ENCODE measurements at regions not wholly inside any gene's neighbourhood (a gene's known extent, or its start where the extent isn't known, plus 50 kb on each side); places are given as distances from the start of the nearest gene placed in this dataset.

DNA sequence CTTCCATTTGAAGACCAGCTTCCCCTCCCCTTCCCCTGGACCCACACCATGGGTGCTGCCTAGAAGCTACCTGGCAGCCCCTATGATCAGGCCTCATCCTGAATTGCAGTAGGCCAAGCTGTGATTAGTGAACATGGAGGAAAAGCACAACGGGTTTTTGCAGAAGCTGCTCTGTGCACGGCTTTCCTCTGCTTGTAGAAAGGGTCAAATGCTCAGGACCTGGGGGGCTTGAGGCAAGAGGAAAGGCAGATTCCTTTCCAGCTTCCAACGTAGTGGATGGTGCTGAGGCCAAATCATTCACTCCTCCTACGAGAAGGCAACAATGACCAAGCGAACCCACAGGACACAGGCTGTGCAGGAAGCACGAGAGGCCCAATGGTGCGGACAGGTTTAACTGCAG lies 410.3 kb upstream of the SHH start:
- no peak overlapping the region for H3K4me2 ChIP-seq (ENCODE audit: low read depth, low read length)
- H3K4me1 ChIP-seq (ENCODE audit: control insufficient read depth, insufficient read depth, low read length): no peaks in the 10 kb centered on the region
- H2BK15ac ChIP-seq (ENCODE audit: low read depth, low read length): no peak overlapping the region
- DNase-seq: no peak
- CTCF ChIA-PET: no interaction called here
- no peak for ATAC-seq (ENCODE audit: low read depth)
- no peak overlapping the region for H2AFZ ChIP-seq (replicated peaks; ENCODE audit: low read length, poor library complexity)
- H3K27ac ChIP-seq (ENCODE audit: insufficient read depth, low read length): no peak overlapping the region
- POLR2A ChIA-PET (ENCODE audit: unreplicated experiment): no interaction called here
- no peaks in the 10 kb centered on the region for H3K27me3 ChIP-seq (ENCODE audit: control insufficient read depth, insufficient read depth, low read length)
- no peak overlapping the region for H3K4ac ChIP-seq (ENCODE audit: low read depth, low read length)
- no peak overlapping the region for H3K18ac ChIP-seq (ENCODE audit: low read depth, low read length)
- TF ChIP-seq RCOR1 (IDR thresholded peaks at IDR 0.05; ENCODE audit: insufficient replicate concordance, low read length): no peak
- TF ChIP-seq MAFK (IDR thresholded peaks at IDR 0.05; ENCODE audit: low read depth, low read length): no peak
- TF ChIP-seq SMC3 (IDR thresholded peaks at IDR 0.05; ENCODE audit: low read depth, low read length): no peak
- TF ChIP-seq CEBPB (IDR thresholded peaks at IDR 0.05; ENCODE audit: low read depth, low read length): no peak
- no peak for TF ChIP-seq FOS (IDR thresholded peaks at IDR 0.05; ENCODE audit: low read depth, low read length)
- TF ChIP-seq, protein P1, sequence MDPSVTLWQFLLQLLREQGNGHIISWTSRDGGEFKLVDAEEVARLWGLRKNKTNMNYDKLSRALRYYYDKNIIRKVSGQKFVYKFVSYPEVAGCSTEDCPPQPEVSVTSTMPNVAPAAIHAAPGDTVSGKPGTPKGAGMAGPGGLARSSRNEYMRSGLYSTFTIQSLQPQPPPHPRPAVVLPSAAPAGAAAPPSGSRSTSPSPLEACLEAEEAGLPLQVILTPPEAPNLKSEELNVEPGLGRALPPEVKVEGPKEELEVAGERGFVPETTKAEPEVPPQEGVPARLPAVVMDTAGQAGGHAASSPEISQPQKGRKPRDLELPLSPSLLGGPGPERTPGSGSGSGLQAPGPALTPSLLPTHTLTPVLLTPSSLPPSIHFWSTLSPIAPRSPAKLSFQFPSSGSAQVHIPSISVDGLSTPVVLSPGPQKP (IDR thresholded peaks at IDR 0.05; ENCODE audit: borderline replicate concordance, low read depth, low read length): no peak
- no peak for TF ChIP-seq RFX5 (IDR thresholded peaks at IDR 0.05; ENCODE audit: low read depth, low read length)
- TF ChIP-seq NFE2L2 (IDR thresholded peaks at IDR 0.05; ENCODE audit: low read depth, low read length): no peak
- TF ChIP-seq, protein P2, sequence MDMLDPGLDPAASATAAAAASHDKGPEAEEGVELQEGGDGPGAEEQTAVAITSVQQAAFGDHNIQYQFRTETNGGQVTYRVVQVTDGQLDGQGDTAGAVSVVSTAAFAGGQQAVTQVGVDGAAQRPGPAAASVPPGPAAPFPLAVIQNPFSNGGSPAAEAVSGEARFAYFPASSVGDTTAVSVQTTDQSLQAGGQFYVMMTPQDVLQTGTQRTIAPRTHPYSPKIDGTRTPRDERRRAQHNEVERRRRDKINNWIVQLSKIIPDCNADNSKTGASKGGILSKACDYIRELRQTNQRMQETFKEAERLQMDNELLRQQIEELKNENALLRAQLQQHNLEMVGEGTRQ (IDR thresholded peaks at IDR 0.05; ENCODE audit: low read depth, low read length): no peak
- TF ChIP-seq CHD1 (IDR thresholded peaks at IDR 0.05; ENCODE audit: low read depth, low read length): no peak
- no peak overlapping the region for H3K56ac ChIP-seq (ENCODE audit: extremely low read depth, insufficient read depth, low read length)
- H3K36me3 ChIP-seq (ENCODE audit: control insufficient read depth, insufficient read depth, low read length): no peaks in the 10 kb centered on the region
- no peak overlapping the region for H3K14ac ChIP-seq (replicated peaks; ENCODE audit: low read depth, low read length)
- no peaks in the 10 kb centered on the region for H4K20me1 ChIP-seq (ENCODE audit: insufficient read depth, low read length)
- peaks cover 42% of the 10 kb centered on the region for H3K9me3 ChIP-seq (ENCODE audit: control insufficient read depth, insufficient read depth, low read length)
- H3K23ac ChIP-seq (ENCODE audit: low read depth, low read length): no peak overlapping the region
- in situ Hi-C loops (cut with MboI; ENCODE audit: low sequenced_read_pairs) (no loop called here), intact Hi-C loops (cut with micrococcal nuclease) (no loop called here), dilution Hi-C loops (cut with HindIII; ENCODE audit: low sequenced_read_pairs, unreplicated experiment) (no loop called here)
- H3K4me3 ChIP-seq (ENCODE audit: insufficient read depth, low read depth, low read length): no peak overlapping the region
- WGBS, 2 experiments (ENCODE audit: extremely low coverage in 2 of 2, insufficient read length in 1 of 2): 50% methylated on average over 2 of the region's 7 CpGs; no CpG with 5 or more reads in 1 of the 2 experiments
- no peak overlapping the region for H3K9ac ChIP-seq (ENCODE audit: low read depth, low read length)
- no peak overlapping the region for H4K5ac ChIP-seq (ENCODE audit: low read depth, low read length)
- no peak overlapping the region for H2BK5ac ChIP-seq (ENCODE audit: low read depth, low read length, poor library complexity, severe bottlenecking)
- no TSS peak for BruUV-seq (replicated peaks)
- no peak overlapping the region for H4K91ac ChIP-seq (ENCODE audit: insufficient read depth, low read depth, low read length)
- H2BK120ac ChIP-seq (ENCODE audit: low read depth, low read length): no peak overlapping the region
- H2AK5ac ChIP-seq (ENCODE audit: low read depth, low read length): no peak overlapping the region
- H2BK20ac ChIP-seq (ENCODE audit: low read depth, low read length): no peak overlapping the region
- H3K9me1 ChIP-seq (ENCODE audit: insufficient read depth, low read length): no peaks in the 10 kb centered on the region
- H2AK9ac ChIP-seq (replicated peaks; ENCODE audit: low read depth, low read length, poor library complexity): no peak overlapping the region
- no peaks in the 10 kb centered on the region for H3K79me1 ChIP-seq (ENCODE audit: low read depth in 1 of 2, low read length in 2 of 2)
- H4K8ac ChIP-seq (ENCODE audit: low read depth in 2 of 2, low read length in 2 of 2): no peak overlapping the region
